GM20000 (cell line): ENCODE measurements at regions not wholly inside any gene's neighbourhood (a gene's known extent, or its start where the extent isn't known, plus 50 kb on each side); places are given as distances from the start of the nearest gene placed in this dataset.

Experiments used
- DNase-seq: peaks from one replicate; pipeline ENCODE4 v3.0.0; 2012; ENCODE audit warnings: low spot score
- CTCF ChIP-seq: IDR thresholded peaks from 2 replicates; pipeline ENCODE4 v1.5.1; 2012; ENCODE audit warnings: mild to moderate bottlenecking, control low read depth; ENCODE audit errors: extremely low read depth, missing control alignments

DNA sequence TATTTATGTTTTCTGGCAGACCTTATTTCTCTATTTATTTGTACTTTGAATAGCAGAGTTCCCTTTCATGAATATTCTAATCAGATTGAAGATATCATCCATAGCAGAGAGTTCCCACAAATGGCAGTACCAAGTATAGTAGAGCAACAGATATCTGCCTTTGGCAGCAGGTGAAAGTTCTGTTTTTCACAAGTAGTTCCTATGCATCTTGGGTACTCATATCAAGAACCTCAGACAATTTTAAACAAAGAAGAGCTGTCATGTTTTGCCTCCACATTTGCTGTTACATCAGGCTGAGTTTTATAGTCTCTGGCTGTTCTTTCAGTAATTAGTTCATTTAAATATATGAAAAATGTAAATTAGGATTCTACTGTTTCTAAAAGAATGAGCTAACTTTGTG, 252.0 kb downstream of the KCNC2 start:
- no peak for TF ChIP-seq CTCF

DNA sequence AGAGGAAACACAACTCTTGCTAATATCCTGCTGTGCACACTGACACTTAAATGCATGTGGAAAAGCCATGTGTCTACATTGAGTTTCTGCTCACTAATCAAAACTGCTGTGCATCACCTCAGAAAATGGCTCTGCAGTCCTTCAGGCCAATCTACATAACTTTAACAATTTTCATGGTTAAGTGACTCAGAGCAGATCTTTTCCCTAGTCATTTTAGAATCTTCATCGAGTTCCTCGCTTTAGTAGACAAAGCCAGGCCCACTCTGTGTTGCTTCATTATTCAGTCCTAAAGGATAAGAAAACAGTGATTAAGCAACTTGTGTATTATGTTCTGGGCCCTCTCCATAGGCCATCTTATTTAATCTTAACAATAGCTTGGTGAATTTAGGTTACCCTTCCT, 250.0 kb downstream of the KCNC2 start:
- no peak for TF ChIP-seq CTCF
- no peak for DNase-seq

More for the DNA sequence above, 252.0 kb downstream of the KCNC2 start:
- DNase-seq = no peak

GRCh38 chr12:74963304-74963703, 246.3 kb downstream of the KCNC2 start:
- no peak for DNase-seq
- no peak for TF ChIP-seq CTCF

DNA sequence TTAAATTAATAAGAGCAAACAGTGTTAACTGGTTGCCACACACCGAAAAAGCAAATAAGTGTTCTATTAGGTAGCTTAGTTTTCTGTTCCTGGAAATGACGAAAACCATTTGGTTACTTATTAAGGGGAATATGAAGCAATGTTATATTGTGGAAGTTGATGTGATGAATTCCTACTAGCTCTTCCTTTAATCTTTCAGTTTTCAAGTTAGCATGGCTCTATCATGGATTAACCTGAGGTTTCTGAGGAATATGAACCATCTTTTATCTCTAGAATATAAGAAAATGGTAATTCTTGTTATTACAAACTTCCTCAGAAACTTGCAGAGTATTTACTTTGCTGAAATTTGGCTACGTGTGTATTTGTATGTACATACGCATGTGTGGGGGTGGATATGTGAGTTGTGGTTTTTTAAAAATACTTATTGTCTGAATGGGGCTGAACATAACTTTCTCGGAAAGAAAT, 245.7 kb downstream of the KCNC2 start:
- DNase-seq = no peak
- no peak for TF ChIP-seq CTCF

DNA sequence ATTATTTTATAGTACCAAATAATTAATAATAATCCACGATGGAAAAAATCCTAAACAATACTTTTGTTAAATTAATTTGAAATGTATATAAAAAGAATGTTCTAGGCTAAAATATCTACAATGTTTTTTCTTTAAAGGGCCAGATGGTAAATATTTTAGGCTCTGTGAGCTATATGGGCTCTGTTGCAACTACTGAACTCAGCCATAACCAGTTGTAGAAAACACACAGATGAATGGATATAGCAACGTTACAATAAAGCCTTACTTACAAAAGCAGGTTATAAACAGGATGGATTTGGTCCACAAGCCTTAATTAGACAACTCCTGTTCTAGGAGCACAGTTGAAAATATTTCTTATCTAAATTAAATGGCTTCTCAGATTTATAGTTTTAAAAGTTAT, 245.2 kb downstream of the KCNC2 start:
- no peak for TF ChIP-seq CTCF
- no peak for DNase-seq

GRCh38 chr12:74971201-74971600, 238.4 kb downstream of the KCNC2 start:
- DNase-seq = no peak
- TF ChIP-seq CTCF = no peak

DNA sequence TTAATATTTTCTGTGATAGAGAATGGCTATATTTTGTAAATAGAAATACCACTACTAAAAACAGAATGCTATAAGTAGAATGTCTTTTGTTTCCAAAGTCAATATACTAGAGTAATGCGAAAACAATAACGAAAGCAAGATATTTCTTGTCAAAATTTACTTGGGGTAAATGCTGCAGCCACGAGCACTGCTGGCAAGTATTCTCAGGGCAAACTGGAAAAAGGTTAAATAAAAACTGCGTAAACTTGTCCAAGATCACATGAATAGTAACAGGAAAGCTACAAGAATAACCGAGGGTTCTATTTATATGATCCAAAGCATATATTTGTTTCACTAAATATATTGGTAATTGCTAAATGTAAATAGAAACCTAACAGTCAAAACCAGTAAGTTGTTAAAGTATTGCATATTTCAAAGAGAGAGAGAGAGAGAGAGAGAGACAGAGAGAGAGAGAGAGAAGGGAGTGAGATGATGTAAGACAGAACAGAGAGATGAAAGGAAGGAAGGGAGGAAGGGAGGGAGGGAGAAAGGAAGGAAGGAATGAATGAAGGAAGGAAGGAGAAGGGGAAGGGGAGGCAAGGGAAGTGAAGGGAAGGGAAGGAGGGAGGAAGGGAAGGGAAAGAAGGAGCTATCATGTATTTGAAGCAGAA, 231.7 kb downstream of the KCNC2 start:
- no peak for DNase-seq
- TF ChIP-seq CTCF = no peak
